ENCODE measurements at regions not wholly inside any gene's neighbourhood (a gene's known extent, or its start where the extent isn't known, plus 50 kb on each side); places are given as distances from the start of the nearest gene placed in this dataset.

- no peak overlapping the region for H3K4me3 ChIP-seq
- no peak overlapping the region for H3K27ac ChIP-seq
Observed at GRCh38 chr16:51716195-51716594, 565.1 kb upstream of the SALL1 start.

GRCh38 chr16:51713502-51713901, 562.4 kb upstream of the SALL1 start:
- no peak overlapping the region for H3K4me3 ChIP-seq
- H3K27ac ChIP-seq, result no peak overlapping the region

GRCh38 chr16:51710905-51711563, 560.0 kb upstream of the SALL1 start:
- no peak overlapping the region for H3K27ac ChIP-seq
- no peak overlapping the region for H3K4me3 ChIP-seq

- Histone ChIP-seq H3K4me3 (no peak overlapping the region), H3K27ac (no peak overlapping the region)
Observed at GRCh38 chr16:51710186-51710585, 559.1 kb upstream of the SALL1 start.

DNA sequence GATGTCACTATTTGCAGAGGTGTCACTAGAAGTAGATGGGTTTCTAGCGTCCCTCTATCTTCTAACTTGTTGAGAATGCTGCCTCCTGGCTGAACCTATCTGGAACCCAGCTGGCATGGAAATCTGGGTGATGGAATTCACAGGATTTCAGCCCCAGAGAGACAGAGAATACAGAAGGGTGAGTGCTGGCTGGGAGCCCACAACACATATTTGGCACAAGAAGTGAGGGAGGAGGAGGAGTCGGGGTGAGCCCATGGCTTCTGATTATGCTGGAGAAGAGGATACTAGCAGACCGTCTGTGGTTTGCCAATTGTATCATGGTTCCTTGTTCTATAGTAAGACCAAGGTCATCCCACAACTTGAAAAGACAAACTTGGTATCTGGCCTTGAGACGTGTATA, 557.8 kb upstream of the SALL1 start:
- H3K4me3 ChIP-seq, result no peak overlapping the region
- no peak overlapping the region for H3K27ac ChIP-seq

- Histone ChIP-seq H3K4me3 (no peak overlapping the region), H3K27ac (no peak overlapping the region)
Observed at GRCh38 chr16:51707666-51708065, 556.6 kb upstream of the SALL1 start.

DNA sequence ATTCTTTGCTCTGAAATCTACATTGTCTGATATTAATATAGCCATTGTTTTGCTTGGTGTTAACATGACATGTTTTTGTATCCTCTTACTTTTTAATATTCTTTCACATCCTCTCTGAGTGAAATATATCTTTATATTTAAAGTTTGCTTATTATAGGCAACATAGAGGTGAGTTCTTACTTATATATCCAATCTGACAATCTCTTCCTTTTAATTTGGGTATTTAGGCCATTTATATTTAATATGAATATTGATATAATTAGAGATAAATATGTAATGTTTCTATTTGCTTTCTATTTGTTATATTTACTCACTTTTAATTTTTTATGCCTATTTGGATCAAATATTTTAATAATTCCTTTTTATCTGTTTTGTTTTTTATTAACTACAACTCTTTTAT, 554.1 kb upstream of the SALL1 start:
- no peak overlapping the region for H3K4me3 ChIP-seq

DNA sequence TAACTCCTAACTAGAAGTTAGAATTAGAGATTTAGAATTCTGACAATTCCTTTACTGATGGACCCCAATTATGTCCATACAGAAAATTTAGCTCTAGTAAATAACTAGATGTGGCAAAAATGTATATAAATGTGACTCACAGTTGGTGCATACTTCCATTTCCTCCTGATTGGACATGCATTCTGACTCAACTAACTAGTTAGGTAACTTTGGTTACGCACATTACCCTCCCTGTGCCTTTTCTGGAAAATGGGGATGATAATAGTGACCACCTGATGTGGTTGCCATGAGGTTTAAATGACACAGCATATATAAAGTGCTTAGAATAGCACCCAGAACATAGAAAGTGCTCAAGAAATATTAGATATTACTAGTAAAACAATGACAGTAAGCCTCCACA, 550.0 kb upstream of the SALL1 start:
- no peak overlapping the region for H3K4me3 ChIP-seq
- no peak overlapping the region for H3K27ac ChIP-seq

More for the DNA sequence above, 554.1 kb upstream of the SALL1 start:
- no peak overlapping the region for H3K27ac ChIP-seq

DNA sequence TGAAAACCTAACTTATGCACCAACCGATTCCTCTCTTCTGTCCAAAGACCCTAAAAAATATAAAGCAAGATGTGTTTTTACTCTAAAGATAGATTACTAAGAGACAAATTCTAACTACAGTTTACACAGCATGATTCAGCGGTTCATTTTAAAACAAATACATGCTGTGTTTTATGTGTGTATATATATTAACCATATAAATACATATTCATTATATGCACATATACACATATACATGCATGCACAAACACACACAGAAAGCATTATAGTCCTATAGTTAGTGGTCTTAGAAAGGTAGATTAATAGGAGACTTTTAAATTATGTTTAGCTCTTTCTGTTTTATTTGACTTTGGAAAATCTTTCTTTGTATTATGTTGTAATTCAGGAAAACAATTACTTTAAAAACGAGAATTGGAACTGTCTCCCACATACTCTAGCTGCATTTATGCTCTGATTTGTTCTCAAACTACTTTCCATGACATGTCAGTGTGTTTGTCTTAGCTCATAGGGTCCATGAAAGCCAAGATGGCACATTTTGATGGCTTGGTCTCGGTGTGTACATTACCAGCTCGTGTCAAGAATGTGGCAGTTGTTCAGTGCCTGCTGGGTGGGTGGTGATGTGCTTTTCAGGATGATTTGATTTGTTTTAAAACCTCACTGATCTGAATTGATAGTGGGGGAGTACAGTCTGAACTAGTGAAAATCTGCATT, 548.8 kb upstream of the SALL1 start:
- Histone ChIP-seq H3K27ac (no peak overlapping the region), H3K4me3 (no peak overlapping the region)

- Histone ChIP-seq H3K27ac (no peak overlapping the region), H3K4me3 (no peak overlapping the region)
Observed at GRCh38 chr16:51698647-51699046, 547.6 kb upstream of the SALL1 start.

- no peak overlapping the region for H3K4me3 ChIP-seq
- H3K27ac ChIP-seq, result no peak overlapping the region
Observed at GRCh38 chr16:51697454-51697853, 546.4 kb upstream of the SALL1 start.

DNA sequence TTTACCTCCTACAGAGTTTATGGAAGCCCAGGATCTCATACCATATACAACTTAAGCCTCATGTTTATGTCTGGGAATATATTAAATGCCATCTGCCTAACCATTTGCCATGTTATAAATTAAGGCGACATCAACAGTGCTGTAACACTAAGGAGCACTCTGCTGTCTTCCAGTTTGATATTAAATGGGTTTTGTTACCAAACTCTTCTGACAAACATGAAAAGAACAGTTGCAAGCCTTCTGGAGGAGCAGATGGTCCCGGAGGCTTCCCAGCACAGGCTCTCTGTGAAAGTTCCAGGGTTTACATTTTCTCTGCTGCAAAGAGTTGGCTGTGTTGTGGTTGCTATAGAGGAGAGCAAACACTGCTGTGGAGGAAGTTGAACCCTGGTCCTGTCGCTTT, 545.3 kb upstream of the SALL1 start:
- H3K27ac ChIP-seq, result no peak overlapping the region
- H3K4me3 ChIP-seq, result no peak overlapping the region

DNA sequence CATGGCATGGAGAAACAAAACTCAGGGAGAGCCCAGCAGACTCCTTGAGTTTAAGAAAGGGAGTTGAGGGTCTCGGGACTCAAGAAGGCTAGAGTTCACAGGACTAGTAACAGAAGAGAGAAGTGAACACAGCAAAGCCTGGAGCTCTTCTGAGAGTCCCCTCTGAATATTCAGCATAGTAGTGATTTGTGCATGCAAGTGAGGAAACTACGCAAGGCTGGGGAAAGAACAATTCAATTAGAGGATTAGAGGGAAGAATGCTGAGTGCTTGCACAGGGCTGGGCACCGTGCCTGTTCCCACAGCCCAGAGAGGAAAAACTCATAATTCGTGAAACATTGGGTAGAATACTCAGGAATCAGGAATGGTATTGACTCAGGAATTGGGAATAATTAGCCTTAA, 540.0 kb upstream of the SALL1 start:
- no peak overlapping the region for H3K27ac ChIP-seq
- H3K4me3 ChIP-seq, result no peak overlapping the region

DNA sequence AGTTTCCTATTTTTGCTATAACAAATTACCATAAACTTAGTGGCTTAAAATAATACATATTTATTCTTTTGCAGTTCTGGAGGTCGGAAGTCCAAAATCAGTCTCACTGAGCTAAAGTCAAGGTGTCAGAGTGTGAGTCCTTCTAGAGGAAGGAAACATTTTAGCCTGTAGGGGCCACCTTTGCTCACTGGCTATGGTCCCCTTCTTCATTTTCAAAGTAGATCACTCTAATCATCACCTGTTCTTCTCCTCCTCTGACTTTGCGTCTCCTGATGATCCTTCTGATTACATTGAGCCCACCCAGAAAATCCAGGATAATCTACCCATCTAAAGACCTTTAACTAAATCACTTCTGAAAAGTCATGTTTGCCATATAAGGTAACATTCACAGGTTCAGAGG, 534.4 kb upstream of the SALL1 start:
- Histone ChIP-seq H3K27ac (no peak overlapping the region), H3K4me3 (no peak overlapping the region)

DNA sequence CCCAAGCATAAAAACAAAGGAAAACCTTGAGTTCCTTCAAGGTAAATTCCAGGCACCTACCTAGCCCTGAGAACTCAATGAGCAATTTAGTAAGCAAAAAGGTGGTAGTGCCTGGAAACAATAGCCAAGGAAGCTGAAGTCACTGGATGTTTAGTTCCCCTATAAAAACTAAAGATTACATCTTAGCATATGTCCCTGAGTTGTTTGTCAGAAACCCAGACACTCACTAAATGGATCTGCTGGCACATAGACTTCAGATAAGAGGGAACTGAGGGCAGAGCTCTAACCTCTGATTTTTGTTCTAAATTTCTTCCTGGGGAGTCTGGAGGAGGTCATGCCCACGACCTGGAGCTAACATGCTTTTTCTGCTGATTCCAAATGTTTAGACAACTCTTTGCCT, 532.8 kb upstream of the SALL1 start:
- Histone ChIP-seq H3K27ac (no peak overlapping the region), H3K4me3 (no peak overlapping the region)

- H3K4me3 ChIP-seq, result no peak overlapping the region
- H3K27ac ChIP-seq, result no peak overlapping the region
Observed at GRCh38 chr16:51682905-51683304, 531.8 kb upstream of the SALL1 start.

- no peak overlapping the region for H3K27ac ChIP-seq
Observed at GRCh38 chr16:51674615-51675014, 523.5 kb upstream of the SALL1 start.

DNA sequence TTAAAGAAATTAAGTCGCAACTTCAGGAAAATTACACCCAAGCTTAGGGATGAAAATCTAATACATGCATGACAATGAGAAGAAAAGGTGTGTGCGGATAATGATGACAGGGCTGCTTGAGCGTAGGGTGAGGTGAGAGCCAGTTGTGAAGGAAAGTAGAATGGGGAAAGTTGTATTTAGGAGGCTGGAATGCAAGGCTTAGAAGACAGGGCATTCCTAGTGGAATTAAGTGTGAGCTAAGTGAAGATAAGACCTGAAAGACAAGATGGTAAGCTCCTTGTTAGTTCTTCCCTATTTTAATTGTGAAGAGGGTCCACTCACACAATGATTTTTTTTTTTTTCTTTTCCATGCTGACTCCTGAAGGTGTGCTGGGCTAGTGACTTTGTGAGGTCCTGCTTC, 519.5 kb upstream of the SALL1 start:
- no peak overlapping the region for H3K27ac ChIP-seq

More at GRCh38 chr16:51674615-51675014, 523.5 kb upstream of the SALL1 start:
- H3K4me3 ChIP-seq, result no peak overlapping the region

DNA sequence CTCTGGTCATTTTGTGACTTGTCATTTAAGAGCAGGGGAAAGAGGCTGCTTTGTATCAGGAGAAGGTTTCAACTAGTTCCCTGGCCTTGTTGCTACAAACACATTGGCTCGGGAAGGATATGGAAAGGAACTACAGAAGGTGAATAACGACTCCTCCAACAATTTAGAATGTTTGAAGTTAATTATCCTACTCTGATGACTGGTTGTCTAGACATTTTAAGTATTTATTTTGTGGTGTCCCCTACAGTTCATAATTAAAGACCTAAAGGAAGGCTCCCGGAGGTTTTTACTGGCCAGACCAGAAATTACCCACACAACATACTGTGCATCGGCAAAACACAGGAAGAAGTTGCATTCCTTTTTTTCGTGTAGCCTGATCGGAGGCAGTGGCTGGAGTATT, 515.8 kb upstream of the SALL1 start:
- no peak overlapping the region for H3K4me3 ChIP-seq

More for the DNA sequence above, 519.5 kb upstream of the SALL1 start:
- no peak overlapping the region for H3K4me3 ChIP-seq

DNA sequence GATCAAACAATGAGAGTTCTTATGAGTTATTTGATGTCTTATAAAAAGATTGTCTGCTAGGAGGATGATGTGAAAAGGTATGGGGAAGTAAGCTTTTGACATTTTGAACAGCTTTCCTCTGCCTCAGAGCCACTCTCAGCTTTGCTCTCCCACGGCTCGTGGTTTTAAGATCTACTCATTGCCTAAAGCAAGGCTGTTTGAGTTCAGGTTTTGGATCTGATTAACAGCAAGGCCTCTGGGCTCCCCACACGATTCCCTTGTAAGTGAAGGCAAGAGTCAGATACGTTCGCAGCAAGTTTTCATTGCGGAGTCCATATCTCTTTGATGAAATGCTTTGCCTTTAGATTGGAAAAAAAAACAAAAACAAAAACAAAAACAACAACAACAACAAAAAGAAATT, 515.0 kb upstream of the SALL1 start:
- peak overlapping the region in 2 of 21 experiments; percentile 42 for H3K27ac ChIP-seq
- no peak overlapping the region for H3K4me3 ChIP-seq

More for the DNA sequence above, 515.8 kb upstream of the SALL1 start:
- peak overlapping the region in 2 of 21 experiments; percentile 42 for H3K27ac ChIP-seq

- no peak overlapping the region for H3K4me3 ChIP-seq
- peak overlapping the region in 1 of 21 experiments; percentile 42 for H3K27ac ChIP-seq
Observed at GRCh38 chr16:51665436-51665998, 514.4 kb upstream of the SALL1 start.
